DND-41 (cell line): ENCODE measurements at regions not wholly inside any gene's neighbourhood (a gene's known extent, or its start where the extent isn't known, plus 50 kb on each side); places are given as distances from the start of the nearest gene placed in this dataset.

Experiments used
- ATAC-seq: fragments of 200-7000 bp; cut with Tn5 transposase; 3 replicates; pipeline ENCODE4 v1.9.1; 2021; ENCODE audit warnings: low read depth; ENCODE audit not compliant: insufficient read depth
- DNase-seq: peaks from one replicate; pipeline ENCODE4 v3.0.0-alpha.2; 2020
- H2AFZ ChIP-seq: 2 replicates; pipeline ENCODE4 v1.6.0; 2012; ENCODE audit warnings: low read depth, low read length
- H3K27ac ChIP-seq: 2 replicates; pipeline ENCODE4 v1.5.1; 2012; ENCODE audit warnings: low read length, inconsistent platforms
- H3K27me3 ChIP-seq: fragments of 200-600 bp; sonication (generic); 2 replicates; pipeline ENCODE4 v1.6.0; 2012; ENCODE audit warnings: low read length, mild to moderate bottlenecking, inconsistent platforms; ENCODE audit not compliant: insufficient read depth, poor library complexity
- H3K36me3 ChIP-seq: 2 replicates; pipeline ENCODE4 v1.5.1; 2012; ENCODE audit warnings: low read length, inconsistent platforms; ENCODE audit not compliant: insufficient read depth
- H3K4me1 ChIP-seq: 2 replicates; pipeline ENCODE4 v1.5.1; 2012; ENCODE audit warnings: mild to moderate bottlenecking, low read length; ENCODE audit not compliant: insufficient read depth
- H3K4me2 ChIP-seq: 2 replicates; pipeline ENCODE4 v1.6.0; 2012; ENCODE audit warnings: mild to moderate bottlenecking, moderate library complexity, low read length, inconsistent platforms; ENCODE audit not compliant: insufficient read depth
- H3K4me3 ChIP-seq, 2 experiments: fragments of 200-600 bp in 1 of 2; shearing (Covaris generic) in 1 of 2; 2 replicates each; pipeline ENCODE4 v1.5.1; 2012 to 2016; ENCODE audit warnings: inconsistent platforms in 2 of 2, low read length in 2 of 2, mild to moderate bottlenecking in 2 of 2, low read depth in 1 of 2, moderate library complexity in 1 of 2
- H3K79me2 ChIP-seq: 2 replicates; pipeline ENCODE4 v1.6.0; 2012; ENCODE audit warnings: low read length, inconsistent platforms; ENCODE audit not compliant: insufficient read depth
- H3K9ac ChIP-seq: 2 replicates; pipeline ENCODE4 v1.6.0; 2012; ENCODE audit warnings: low read depth, mild to moderate bottlenecking, inconsistent platforms, low read length, moderate library complexity
- H3K9me3 ChIP-seq: 2 replicates; pipeline ENCODE4 v1.5.1; 2012; ENCODE audit warnings: low read length, moderate library complexity, mild to moderate bottlenecking, inconsistent platforms; ENCODE audit not compliant: insufficient read depth, severe bottlenecking
- H4K20me1 ChIP-seq: 2 replicates; pipeline ENCODE4 v1.6.0; 2012; ENCODE audit warnings: low read length; ENCODE audit not compliant: insufficient read depth
- EZH2 ChIP-seq: IDR thresholded peaks from 3 replicates; pipeline ENCODE4 v1.6.1; 2012; ENCODE audit warnings: borderline replicate concordance, low read depth, mild to moderate bottlenecking, moderate library complexity, low read length, inconsistent platforms; ENCODE audit not compliant: severe bottlenecking
- TF ChIP-seq, protein P1 (sequence below): IDR thresholded peaks from 2 replicates; pipeline ENCODE4 v1.5.1; 2012; ENCODE audit warnings: borderline replicate concordance, low read length, moderate library complexity, mild to moderate bottlenecking; ENCODE audit not compliant: poor library complexity, severe bottlenecking; ENCODE audit errors: extremely low read depth

- Histone ChIP-seq H3K79me2 (no peaks in the 10 kb centered on the region), H3K4me3 (no peak overlapping the region), H3K4me1 (no peaks in the 10 kb centered on the region), H2AFZ (no peak overlapping the region), H4K20me1 (no peaks in the 10 kb centered on the region), H3K4me2 (no peak overlapping the region), H3K27ac (no peak overlapping the region), H3K36me3 (no peaks in the 10 kb centered on the region), H3K27me3 (peaks cover 10% of the 10 kb centered on the region), H3K9ac (no peak overlapping the region), H3K9me3 (no peaks in the 10 kb centered on the region)
- DNase-seq (no peak), ATAC-seq (no peak)
- TF ChIP-seq EZH2, result no peak
- TF ChIP-seq, protein P1, sequence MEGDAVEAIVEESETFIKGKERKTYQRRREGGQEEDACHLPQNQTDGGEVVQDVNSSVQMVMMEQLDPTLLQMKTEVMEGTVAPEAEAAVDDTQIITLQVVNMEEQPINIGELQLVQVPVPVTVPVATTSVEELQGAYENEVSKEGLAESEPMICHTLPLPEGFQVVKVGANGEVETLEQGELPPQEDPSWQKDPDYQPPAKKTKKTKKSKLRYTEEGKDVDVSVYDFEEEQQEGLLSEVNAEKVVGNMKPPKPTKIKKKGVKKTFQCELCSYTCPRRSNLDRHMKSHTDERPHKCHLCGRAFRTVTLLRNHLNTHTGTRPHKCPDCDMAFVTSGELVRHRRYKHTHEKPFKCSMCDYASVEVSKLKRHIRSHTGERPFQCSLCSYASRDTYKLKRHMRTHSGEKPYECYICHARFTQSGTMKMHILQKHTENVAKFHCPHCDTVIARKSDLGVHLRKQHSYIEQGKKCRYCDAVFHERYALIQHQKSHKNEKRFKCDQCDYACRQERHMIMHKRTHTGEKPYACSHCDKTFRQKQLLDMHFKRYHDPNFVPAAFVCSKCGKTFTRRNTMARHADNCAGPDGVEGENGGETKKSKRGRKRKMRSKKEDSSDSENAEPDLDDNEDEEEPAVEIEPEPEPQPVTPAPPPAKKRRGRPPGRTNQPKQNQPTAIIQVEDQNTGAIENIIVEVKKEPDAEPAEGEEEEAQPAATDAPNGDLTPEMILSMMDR, result no peak
These were observed 60.9 kb upstream of the PAX6 start for GRCh38 chr11:31872076-31872443.

DNA sequence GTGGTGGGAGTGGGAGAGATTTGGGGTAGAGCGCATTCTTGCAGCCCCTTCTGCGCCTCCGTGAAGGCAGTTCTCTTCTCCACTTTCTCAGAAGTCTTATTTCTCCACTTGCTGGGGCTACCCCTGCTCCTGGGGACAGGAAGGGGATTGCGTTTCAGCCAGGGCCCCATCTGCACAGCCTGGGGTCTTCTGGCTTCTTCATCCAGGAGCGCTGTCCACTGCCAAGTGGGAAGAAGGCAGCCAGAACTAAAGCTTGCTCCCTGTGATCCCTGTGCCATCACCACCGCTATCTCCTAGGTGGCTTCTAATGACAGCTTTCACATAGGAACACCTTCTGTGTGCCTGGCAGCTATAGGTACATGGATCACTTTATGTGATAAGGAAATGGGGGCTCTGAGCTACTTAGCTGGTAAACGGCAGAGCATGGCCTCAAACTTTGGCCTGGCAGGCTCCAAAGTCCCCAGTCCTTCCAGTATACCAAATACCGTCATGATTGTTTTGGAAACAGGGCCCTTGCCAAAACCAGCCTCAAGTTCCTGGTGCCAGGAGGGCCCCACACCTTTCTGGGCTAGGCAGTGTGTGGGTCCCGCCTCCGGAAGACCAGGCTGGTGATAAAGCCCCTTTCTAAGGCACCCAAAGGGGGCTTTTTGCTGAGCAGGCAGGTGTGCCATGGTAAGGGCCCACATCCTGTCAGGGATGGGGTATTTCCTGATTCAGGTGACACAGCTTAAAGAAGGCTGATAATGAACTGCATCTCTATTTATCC, 60.4 kb upstream of the PAX6 start:
- H2AFZ ChIP-seq, result no peak overlapping the region
- H3K4me1 ChIP-seq, result no peaks in the 10 kb centered on the region
- H3K4me2 ChIP-seq, result no peak overlapping the region
- no peaks in the 10 kb centered on the region for H3K36me3 ChIP-seq
- no peak for ATAC-seq
- H3K9ac ChIP-seq, result no peak overlapping the region
- no peak overlapping the region for H3K4me3 ChIP-seq
- no peaks in the 10 kb centered on the region for H3K9me3 ChIP-seq
- H4K20me1 ChIP-seq, result no peaks in the 10 kb centered on the region
- peaks cover 9% of the 10 kb centered on the region for H3K27me3 ChIP-seq
- DNase-seq, result no peak
- H3K79me2 ChIP-seq, result no peaks in the 10 kb centered on the region
- TF ChIP-seq, protein P1, result no peak
- no peak for TF ChIP-seq EZH2
- no peak overlapping the region for H3K27ac ChIP-seq

DNA sequence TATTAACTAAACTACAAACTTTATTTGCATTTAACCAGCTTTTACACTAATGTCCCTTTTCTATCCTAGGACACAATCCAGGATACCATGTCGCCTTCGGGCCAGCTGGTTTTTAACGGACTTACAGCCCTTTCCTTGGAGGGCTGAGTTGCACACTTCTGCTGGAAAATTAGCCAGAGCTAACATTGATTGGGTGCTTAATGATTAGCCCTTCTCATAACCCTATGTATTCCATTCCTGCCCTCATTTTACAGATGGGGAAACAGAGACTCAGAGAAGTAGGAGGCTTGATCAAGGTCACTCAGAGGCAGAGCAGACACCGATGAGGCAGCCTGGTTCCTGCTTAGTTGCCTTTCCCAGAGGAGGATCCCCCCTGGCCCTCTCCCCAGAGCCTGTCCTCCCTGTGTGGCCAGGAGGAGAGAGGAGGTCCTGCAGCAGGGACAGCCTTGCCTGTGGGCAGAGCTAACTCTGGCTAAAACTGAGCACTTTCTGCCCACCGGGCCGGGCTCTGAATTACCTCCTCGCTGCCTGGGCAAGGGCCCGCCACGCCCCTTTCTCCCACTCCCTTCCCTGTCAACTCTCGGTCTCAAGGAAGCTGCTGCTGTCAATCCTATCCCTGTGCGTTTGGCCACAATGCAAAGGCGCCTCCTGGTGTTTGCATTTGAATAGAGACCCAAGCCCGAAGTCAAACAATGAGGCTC, 59.6 kb upstream of the PAX6 start:
- no peak overlapping the region for H2AFZ ChIP-seq
- DNase-seq, result peak; percentile 50
- no peak overlapping the region for H3K4me3 ChIP-seq
- no peaks in the 10 kb centered on the region for H3K9me3 ChIP-seq
- no peaks in the 10 kb centered on the region for H4K20me1 ChIP-seq
- H3K79me2 ChIP-seq, result no peaks in the 10 kb centered on the region
- no peak for TF ChIP-seq EZH2
- TF ChIP-seq, protein P1, result peak; percentile 76
- no peaks in the 10 kb centered on the region for H3K4me1 ChIP-seq
- ATAC-seq, result peak; percentile 76
- H3K4me2 ChIP-seq, result no peak overlapping the region
- H3K9ac ChIP-seq, result no peak overlapping the region
- H3K36me3 ChIP-seq, result no peaks in the 10 kb centered on the region
- peaks cover 10% of the 10 kb centered on the region for H3K27me3 ChIP-seq
- H3K27ac ChIP-seq, result no peak overlapping the region
